HAP-1 (cell line): ENCODE measurements at regions not wholly inside any gene's neighbourhood (a gene's known extent, or its start where the extent isn't known, plus 50 kb on each side); places are given as distances from the start of the nearest gene placed in this dataset.
"Not testable (repeated sequence)": the region's sequence is repeated elsewhere in the genome, so short reads cannot be mapped to it uniquely, and the experiment has no call there.

ENCODE experiments used
- DNase-seq, 2 experiments: peaks; one replicate each; pipeline ENCODE4 v3.0.0-alpha.2; 2016 to 2020; ENCODE audit warnings: low spot score in 2 of 2
- H3K27me3 ChIP-seq: fragments of 250-450 bp; sonication (Bioruptor Pico); 2 replicates; pipeline ENCODE4 v1.5.1; 2020; ENCODE audit warnings: low read depth, mild to moderate bottlenecking, moderate library complexity
- H3K36me3 ChIP-seq: fragments of 250-450 bp; sonication (Bioruptor Pico); replicated peaks from 2 replicates; pipeline ENCODE4 v1.5.1; 2020; ENCODE audit warnings: mild to moderate bottlenecking
- H3K4me1 ChIP-seq: fragments of 250-450 bp; sonication (Bioruptor Pico); 2 replicates; pipeline ENCODE4 v1.5.1; 2020; ENCODE audit warnings: mild to moderate bottlenecking
- H3K4me3 ChIP-seq: fragments of 250-450 bp; sonication (Bioruptor Pico); 2 replicates; pipeline ENCODE4 v1.5.1; 2020; ENCODE audit warnings: mild to moderate bottlenecking, moderate library complexity
- H3K9me3 ChIP-seq: fragments of 250-450 bp; sonication (Bioruptor Pico); 2 replicates; pipeline ENCODE4 v1.5.1; 2020; ENCODE audit warnings: mild to moderate bottlenecking, moderate library complexity
- in situ Hi-C: fragments of 300-500 bp; cut with MboI; formaldehyde crosslinking; loops from 3 replicates; pipeline ENCODE4 v1.14.3; 2020; ENCODE audit warnings: low sequenced_read_pairs, inconsistent platforms, mixed read lengths

- H3K36me3 ChIP-seq, in situ Hi-C loops, H3K27me3 ChIP-seq, H3K9me3 ChIP-seq, H3K4me1 ChIP-seq, H3K4me3 ChIP-seq, DNase-seq: not testable (repeated sequence)
Observed at GRCh38 chr9:90213045-90213444, 429.6 kb downstream of the DIRAS2 start.

DNA sequence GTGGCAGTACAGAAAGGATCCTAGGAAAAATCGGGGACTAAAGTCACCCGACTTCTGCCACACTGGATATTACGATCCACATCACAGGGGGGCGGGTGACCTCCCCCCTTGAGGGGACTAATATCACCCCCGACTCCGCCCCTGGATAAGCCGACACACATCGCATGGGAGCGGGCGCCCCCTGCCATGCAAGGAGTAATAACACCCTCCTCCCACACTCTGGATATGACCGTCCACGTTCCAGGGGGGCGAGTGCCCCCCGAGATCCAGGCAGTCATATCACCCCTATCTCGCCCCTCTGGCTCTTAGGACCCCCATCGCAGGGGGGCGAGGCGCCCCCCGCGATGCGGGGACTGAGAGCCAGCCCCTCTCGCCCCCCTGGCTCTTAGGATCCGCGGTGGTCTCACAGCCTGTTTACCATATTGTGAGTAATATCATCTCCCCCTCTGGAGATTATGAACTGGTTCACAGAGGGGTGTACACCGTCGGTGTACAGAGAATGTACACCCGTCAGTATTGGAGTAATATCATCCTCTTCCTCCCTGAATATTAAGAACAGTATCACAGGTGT, 423.0 kb downstream of the DIRAS2 start:
- in situ Hi-C loops, result loop anchor here (10.0 kb wide), 1 partner anchor 625 kb away; no protein-coding TSS in a partner anchor
- no peaks in the 10 kb centered on the region for H3K36me3 ChIP-seq
- no peaks in the 10 kb centered on the region for H3K4me1 ChIP-seq
- no peaks in the 10 kb centered on the region for H3K9me3 ChIP-seq
- DNase-seq, result peak in 1 of 2 experiments; percentile 44
- H3K27me3 ChIP-seq, result no peaks in the 10 kb centered on the region
- no peak overlapping the region for H3K4me3 ChIP-seq

DNA sequence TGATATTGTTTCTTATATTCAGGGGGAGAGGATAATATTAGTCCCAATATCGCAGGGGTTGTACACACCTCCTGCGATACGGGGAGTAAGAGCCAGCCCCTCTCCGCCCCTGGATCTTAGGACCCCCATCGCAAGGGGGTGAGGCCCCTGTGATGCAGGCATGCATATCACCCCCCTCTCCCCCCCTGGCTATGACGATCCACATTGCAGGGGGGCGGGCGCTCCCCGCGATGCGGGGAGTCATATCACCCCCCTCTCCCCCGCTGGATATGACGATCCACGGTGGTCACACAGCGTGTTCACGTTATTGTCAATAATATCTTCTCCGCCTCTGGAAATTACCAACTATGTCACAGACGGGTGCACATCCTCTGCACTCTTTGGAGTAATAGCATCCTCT, 420.7 kb downstream of the DIRAS2 start:
- H3K27me3 ChIP-seq, H3K9me3 ChIP-seq, H3K4me3 ChIP-seq, DNase-seq, H3K36me3 ChIP-seq, H3K4me1 ChIP-seq: not testable (repeated sequence)
- in situ Hi-C loops, result loop anchor here (10.0 kb wide), 1 partner anchor 627 kb away; no protein-coding TSS in a partner anchor

- H3K9me3 ChIP-seq, H3K4me3 ChIP-seq, H3K36me3 ChIP-seq, H3K4me1 ChIP-seq, H3K27me3 ChIP-seq: not testable (repeated sequence)
- in situ Hi-C loops, result loop anchor here (10.0 kb wide), 1 partner anchor 632 kb away; no protein-coding TSS in a partner anchor
- DNase-seq, result peak; percentile 6 to 49
Observed at GRCh38 chr9:90226839-90227338, 415.7 kb downstream of the DIRAS2 start.

DNA sequence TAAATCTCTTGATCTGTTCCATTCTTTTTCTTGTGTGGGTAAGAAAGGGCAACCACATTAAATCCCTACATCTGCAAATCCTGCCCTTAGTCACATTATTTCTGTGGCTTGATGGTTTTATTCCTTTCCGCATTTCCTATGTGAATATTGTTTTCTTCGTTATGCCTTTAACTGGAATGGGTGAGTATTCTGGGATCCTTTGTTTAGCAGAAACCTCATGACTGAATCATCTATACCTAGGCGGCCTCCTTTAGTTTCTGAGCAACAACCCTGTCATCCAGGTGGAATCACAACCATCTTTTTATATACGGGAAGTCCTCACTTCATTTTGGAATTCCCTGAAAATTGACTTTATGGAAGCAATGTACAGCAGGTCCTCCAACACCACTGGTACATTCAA, 409.5 kb downstream of the DIRAS2 start:
- H3K27me3 ChIP-seq, DNase-seq, H3K9me3 ChIP-seq, H3K4me3 ChIP-seq, in situ Hi-C loops, H3K36me3 ChIP-seq, H3K4me1 ChIP-seq: not testable (repeated sequence)

- no peaks in the 10 kb centered on the region for H3K36me3 ChIP-seq
- H3K4me3 ChIP-seq, result no peak overlapping the region
- no peaks in the 10 kb centered on the region for H3K27me3 ChIP-seq
- H3K9me3 ChIP-seq, result no peaks in the 10 kb centered on the region
- no peak for DNase-seq
- no peaks in the 10 kb centered on the region for H3K4me1 ChIP-seq
- in situ Hi-C loops, result no loop called here
Observed at GRCh38 chr9:90240541-90240940, 402.1 kb downstream of the DIRAS2 start.

DNA sequence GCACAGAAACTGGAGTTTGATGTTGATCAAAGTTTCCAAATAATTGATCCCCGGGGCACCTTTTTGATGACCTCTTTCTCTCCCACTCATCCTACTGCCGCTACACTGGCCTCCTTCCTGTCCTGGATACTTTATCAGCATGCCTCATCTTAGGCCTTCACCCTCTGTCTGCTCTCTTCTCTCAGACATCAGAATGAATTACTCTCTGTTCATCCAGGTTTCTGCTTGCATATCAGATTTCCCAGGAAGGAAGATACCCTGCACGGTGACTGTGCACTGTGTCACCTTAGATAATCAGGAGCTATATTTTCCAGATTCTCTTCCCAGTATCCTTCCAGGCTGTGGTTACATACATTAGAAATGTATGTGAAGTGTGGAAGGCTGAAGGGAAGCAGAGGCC, 397.0 kb downstream of the DIRAS2 start:
- Histone ChIP-seq H3K9me3 (no peaks in the 10 kb centered on the region), H3K4me1 (no peaks in the 10 kb centered on the region), H3K4me3 (no peak overlapping the region), H3K27me3 (no peaks in the 10 kb centered on the region), H3K36me3 (no peaks in the 10 kb centered on the region)
- in situ Hi-C loops, result no loop called here
- DNase-seq, result no peak

- in situ Hi-C loops, result no loop called here
- Histone ChIP-seq H3K27me3 (no peaks in the 10 kb centered on the region), H3K9me3 (no peaks in the 10 kb centered on the region), H3K36me3 (no peaks in the 10 kb centered on the region), H3K4me3 (no peak overlapping the region), H3K4me1 (no peaks in the 10 kb centered on the region)
- DNase-seq, result no peak
Observed at GRCh38 chr9:90249094-90249493, 393.5 kb downstream of the DIRAS2 start.

GRCh38 chr9:90251316-90251715, 391.3 kb downstream of the DIRAS2 start:
- DNase-seq, result no peak
- Histone ChIP-seq H3K4me3 (no peak overlapping the region), H3K4me1 (no peaks in the 10 kb centered on the region), H3K9me3 (no peaks in the 10 kb centered on the region), H3K36me3 (no peaks in the 10 kb centered on the region), H3K27me3 (no peaks in the 10 kb centered on the region)
- in situ Hi-C loops, result no loop called here

DNA sequence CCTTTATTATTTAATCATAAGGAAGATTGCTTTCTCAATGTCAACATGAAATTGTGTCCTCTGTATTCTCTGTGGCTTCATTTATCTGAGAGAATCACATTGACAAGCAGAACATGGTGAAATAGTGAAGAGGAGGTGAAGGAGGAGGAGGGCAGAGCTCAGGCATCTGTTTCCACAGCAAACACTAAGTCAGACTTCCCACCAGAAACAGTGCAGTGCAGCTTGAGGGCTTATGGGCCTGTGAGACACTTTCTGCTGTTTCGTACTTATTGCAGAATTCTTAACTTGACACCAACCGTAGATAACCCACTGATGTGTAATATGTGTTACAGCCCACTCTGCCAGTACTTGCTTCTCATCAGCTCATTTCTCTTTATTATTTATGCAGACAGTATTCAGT, 386.3 kb downstream of the DIRAS2 start:
- in situ Hi-C loops, result no loop called here
- no peak for DNase-seq
- Histone ChIP-seq H3K4me3 (no peak overlapping the region), H3K27me3 (no peaks in the 10 kb centered on the region), H3K36me3 (no peaks in the 10 kb centered on the region), H3K4me1 (no peaks in the 10 kb centered on the region), H3K9me3 (no peaks in the 10 kb centered on the region)

DNA sequence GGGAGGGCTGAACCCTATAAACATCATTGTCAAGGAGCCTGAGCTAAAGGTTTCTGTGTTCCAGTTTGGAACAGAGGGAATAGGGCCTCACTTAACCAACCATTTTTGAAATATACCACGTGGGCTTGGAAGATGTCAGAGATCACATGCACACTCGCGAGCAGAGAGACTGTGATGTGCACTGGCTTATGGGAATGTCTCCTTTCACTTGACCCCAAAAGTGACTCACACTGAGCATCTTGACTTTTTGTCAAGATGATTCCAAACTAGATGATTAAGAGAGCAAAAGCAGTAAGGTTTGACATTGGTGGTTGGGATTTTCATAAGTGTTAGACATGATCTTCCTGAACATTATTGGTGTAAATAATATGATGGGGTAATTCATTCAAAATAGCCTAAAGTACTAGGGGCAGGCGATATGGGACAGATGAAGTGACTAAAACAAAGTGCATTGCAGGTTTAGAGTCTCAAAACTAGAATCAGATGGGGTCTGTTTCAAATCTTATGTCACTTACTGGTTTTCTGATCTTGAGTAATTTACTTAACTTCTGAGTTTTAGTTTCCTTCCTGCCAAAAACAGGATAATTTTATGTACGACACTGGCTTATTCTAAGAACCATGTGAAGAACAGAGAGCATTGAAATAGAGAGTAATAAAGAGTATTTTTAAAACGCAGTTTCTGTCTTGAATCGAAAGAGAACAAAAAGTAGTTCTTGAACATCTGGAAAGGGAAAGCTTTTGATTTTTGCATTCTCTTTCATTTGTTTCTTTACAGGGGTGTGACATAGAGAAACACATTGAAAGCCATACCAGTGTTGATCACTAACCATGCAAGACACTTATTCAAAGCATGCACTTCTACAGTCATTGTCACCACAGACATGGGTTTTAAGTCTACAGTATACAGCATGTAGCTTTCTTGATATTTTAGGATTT, 383.0 kb downstream of the DIRAS2 start:
- H3K27me3 ChIP-seq, result no peaks in the 10 kb centered on the region
- no peaks in the 10 kb centered on the region for H3K4me1 ChIP-seq
- H3K36me3 ChIP-seq, result no peaks in the 10 kb centered on the region
- in situ Hi-C loops, result no loop called here
- DNase-seq, result no peak
- H3K4me3 ChIP-seq, result no peak overlapping the region
- H3K9me3 ChIP-seq, result no peaks in the 10 kb centered on the region

GRCh38 chr9:90261698-90262097, 380.9 kb downstream of the DIRAS2 start:
- Histone ChIP-seq H3K4me3 (no peak overlapping the region), H3K27me3 (no peaks in the 10 kb centered on the region), H3K36me3 (no peaks in the 10 kb centered on the region), H3K9me3 (no peaks in the 10 kb centered on the region), H3K4me1 (no peaks in the 10 kb centered on the region)
- no peak for DNase-seq
- in situ Hi-C loops, result no loop called here

GRCh38 chr9:90268613-90269012, 374.0 kb downstream of the DIRAS2 start:
- no peak for DNase-seq
- in situ Hi-C loops, result no loop called here
- H3K27me3 ChIP-seq, result no peaks in the 10 kb centered on the region
- H3K9me3 ChIP-seq, result no peaks in the 10 kb centered on the region
- no peak overlapping the region for H3K4me3 ChIP-seq
- no peaks in the 10 kb centered on the region for H3K4me1 ChIP-seq
- H3K36me3 ChIP-seq, result no peaks in the 10 kb centered on the region

DNA sequence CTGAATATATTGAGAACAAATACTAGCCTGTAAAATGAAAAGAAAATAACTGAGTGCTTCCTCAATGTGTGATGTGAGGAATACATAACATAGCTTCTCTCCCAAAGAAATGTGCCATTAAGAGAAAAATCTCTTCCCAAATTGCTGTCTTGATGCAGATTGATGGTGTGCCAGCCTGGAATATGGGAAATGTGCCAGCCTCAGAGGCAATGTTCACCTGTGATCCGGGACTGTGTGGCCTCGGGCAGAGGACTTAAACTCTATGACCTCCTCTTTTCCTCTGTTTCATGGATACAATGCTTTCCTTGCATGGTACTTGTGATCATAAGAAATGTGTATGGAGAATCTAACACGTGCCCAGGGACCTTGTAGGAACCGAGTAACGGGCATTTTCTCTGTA, 370.9 kb downstream of the DIRAS2 start:
- H3K9me3 ChIP-seq, result no peaks in the 10 kb centered on the region
- in situ Hi-C loops, result no loop called here
- no peaks in the 10 kb centered on the region for H3K4me1 ChIP-seq
- no peak overlapping the region for H3K4me3 ChIP-seq
- H3K27me3 ChIP-seq, result no peaks in the 10 kb centered on the region
- H3K36me3 ChIP-seq, result no peaks in the 10 kb centered on the region
- no peak for DNase-seq
